ENCODE measurements at regions not wholly inside any gene's neighbourhood (a gene's known extent, or its start where the extent isn't known, plus 50 kb on each side); places are given as distances from the start of the nearest gene placed in this dataset.

DNA sequence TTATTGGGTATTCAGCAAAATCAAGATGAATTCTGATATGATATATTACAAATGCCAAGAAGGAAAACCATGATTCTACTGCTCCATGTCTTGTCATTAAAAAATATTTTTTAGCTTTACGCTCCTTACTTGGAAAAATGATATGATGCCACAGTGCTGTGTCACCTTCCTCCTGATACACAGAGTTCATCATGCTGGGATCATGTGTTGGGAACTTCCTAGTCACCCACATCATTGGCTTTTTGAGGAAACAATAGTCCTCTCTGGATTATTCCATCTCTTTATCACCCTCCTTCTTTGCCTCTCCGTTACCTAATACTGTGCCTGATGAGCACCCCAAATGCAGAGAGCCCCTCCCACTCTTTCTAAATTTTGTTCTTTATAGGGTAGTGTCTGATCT, 94.3 kb upstream of the PFN2 start:
- H3K79me2 ChIP-seq (ENCODE audit: control insufficient read depth, insufficient read depth, low read length): no peaks in the 10 kb centered on the region
- H3K4me2 ChIP-seq (ENCODE audit: control insufficient read depth, insufficient read depth): no peak overlapping the region
- 83% methylated on average over 2 of the region's 2 CpGs for WGBS (ENCODE audit: insufficient coverage, insufficient replicate concordance, low lambda C conversion rate, missing lambda C conversion rate)
- CTCF ChIA-PET: interaction anchor here (1.3 kb wide), 1 partner anchor 119 kb away, joined by 3 read pairs; no protein-coding TSS in a partner anchor
- intact Hi-C loops (cut with micrococcal nuclease; ENCODE audit: unreplicated experiment): no loop called here
- no peak overlapping the region for H3K4me3 ChIP-seq
- SMC1A ChIA-PET (ENCODE audit: uncharacterized antibody, unreplicated experiment): interaction anchor here (0.8 to 1.1 kb wide), 3 partner anchors 28 to 54 kb away, joined by 3 to 4 read pairs (median 3); no protein-coding TSS in a partner anchor
- BruUV-seq (replicated peaks): no TSS peak
- no peaks in the 10 kb centered on the region for H3K4me1 ChIP-seq (ENCODE audit: control insufficient read depth, insufficient read depth, low read length)
- no peaks in the 10 kb centered on the region; a peak in 1 of 4 replicates for H3K27me3 ChIP-seq (replicated peaks in 1 of 2; ENCODE audit: control insufficient read depth in 2 of 2, insufficient read depth in 2 of 2, low read length in 1 of 2)
- ATAC-seq (no peak), DNase-seq (ENCODE audit: low read depth, low spot score) (no peak), FAIRE-seq (no peak)
- in situ Hi-C loops (cut with MboI): no loop called here
- TF ChIP-seq HDAC2 (IDR thresholded peaks at IDR 0.05) (no peak), NR2F1 (conservative IDR thresholded peaks at IDR 0.05) (no peak), JUNB (IDR thresholded peaks at IDR 0.05) (no peak), CREB1 (IDR thresholded peaks at IDR 0.05; ENCODE audit: low read depth) (no peak), SUPT20H (IDR thresholded peaks at IDR 0.05; ENCODE audit: borderline replicate concordance, control insufficient read depth, low read depth, low read length) (no peak), EZH2 (IDR thresholded peaks at IDR 0.05; ENCODE audit: borderline replicate concordance, control insufficient read depth, low read depth, low read length) (no peak), CBFB (IDR thresholded peaks at IDR 0.05; ENCODE audit: low read depth) (no peak), BMI1 (IDR thresholded peaks at IDR 0.05; ENCODE audit: borderline replicate concordance) (no peak), STAT1 (conservative IDR thresholded peaks at IDR 0.05) (no peak), PAX8 (IDR thresholded peaks at IDR 0.05) (no peak), ATF7 (IDR thresholded peaks at IDR 0.05; ENCODE audit: low read depth) (no peak), POLR2AphosphoS5 (IDR thresholded peaks at IDR 0.05; ENCODE audit: low read length) (no peak), SMC3 (IDR thresholded peaks at IDR 0.05; ENCODE audit: borderline replicate concordance, low read length) (no peak), ZZZ3 (IDR thresholded peaks at IDR 0.05; ENCODE audit: control insufficient read depth, insufficient read length, low read depth) (no peak), IRF4 (IDR thresholded peaks at IDR 0.05; ENCODE audit: low read depth, low read length) (no peak)
- TF ChIP-seq, protein P1, sequence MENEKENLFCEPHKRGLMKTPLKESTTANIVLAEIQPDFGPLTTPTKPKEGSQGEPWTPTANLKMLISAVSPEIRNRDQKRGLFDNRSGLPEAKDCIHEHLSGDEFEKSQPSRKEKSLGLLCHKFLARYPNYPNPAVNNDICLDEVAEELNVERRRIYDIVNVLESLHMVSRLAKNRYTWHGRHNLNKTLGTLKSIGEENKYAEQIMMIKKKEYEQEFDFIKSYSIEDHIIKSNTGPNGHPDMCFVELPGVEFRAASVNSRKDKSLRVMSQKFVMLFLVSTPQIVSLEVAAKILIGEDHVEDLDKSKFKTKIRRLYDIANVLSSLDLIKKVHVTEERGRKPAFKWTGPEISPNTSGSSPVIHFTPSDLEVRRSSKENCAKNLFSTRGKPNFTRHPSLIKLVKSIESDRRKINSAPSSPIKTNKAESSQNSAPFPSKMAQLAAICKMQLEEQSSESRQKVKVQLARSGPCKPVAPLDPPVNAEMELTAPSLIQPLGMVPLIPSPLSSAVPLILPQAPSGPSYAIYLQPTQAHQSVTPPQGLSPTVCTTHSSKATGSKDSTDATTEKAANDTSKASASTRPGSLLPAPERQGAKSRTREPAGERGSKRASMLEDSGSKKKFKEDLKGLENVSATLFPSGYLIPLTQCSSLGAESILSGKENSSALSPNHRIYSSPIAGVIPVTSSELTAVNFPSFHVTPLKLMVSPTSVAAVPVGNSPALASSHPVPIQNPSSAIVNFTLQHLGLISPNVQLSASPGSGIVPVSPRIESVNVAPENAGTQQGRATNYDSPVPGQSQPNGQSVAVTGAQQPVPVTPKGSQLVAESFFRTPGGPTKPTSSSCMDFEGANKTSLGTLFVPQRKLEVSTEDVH (IDR thresholded peaks at IDR 0.05; ENCODE audit: low read depth, partially characterized antibody): no peak
- TF ChIP-seq, protein P2, sequence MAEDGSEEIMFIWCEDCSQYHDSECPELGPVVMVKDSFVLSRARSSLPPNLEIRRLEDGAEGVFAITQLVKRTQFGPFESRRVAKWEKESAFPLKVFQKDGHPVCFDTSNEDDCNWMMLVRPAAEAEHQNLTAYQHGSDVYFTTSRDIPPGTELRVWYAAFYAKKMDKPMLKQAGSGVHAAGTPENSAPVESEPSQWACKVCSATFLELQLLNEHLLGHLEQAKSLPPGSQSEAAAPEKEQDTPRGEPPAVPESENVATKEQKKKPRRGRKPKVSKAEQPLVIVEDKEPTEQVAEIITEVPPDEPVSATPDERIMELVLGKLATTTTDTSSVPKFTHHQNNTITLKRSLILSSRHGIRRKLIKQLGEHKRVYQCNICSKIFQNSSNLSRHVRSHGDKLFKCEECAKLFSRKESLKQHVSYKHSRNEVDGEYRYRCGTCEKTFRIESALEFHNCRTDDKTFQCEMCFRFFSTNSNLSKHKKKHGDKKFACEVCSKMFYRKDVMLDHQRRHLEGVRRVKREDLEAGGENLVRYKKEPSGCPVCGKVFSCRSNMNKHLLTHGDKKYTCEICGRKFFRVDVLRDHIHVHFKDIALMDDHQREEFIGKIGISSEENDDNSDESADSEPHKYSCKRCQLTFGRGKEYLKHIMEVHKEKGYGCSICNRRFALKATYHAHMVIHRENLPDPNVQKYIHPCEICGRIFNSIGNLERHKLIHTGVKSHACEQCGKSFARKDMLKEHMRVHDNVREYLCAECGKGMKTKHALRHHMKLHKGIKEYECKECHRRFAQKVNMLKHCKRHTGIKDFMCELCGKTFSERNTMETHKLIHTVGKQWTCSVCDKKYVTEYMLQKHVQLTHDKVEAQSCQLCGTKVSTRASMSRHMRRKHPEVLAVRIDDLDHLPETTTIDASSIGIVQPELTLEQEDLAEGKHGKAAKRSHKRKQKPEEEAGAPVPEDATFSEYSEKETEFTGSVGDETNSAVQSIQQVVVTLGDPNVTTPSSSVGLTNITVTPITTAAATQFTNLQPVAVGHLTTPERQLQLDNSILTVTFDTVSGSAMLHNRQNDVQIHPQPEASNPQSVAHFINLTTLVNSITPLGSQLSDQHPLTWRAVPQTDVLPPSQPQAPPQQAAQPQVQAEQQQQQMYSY (CRISPR knock-in tag; IDR thresholded peaks at IDR 0.05): no peak
- TF ChIP-seq, protein P3, sequence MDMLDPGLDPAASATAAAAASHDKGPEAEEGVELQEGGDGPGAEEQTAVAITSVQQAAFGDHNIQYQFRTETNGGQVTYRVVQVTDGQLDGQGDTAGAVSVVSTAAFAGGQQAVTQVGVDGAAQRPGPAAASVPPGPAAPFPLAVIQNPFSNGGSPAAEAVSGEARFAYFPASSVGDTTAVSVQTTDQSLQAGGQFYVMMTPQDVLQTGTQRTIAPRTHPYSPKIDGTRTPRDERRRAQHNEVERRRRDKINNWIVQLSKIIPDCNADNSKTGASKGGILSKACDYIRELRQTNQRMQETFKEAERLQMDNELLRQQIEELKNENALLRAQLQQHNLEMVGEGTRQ (IDR thresholded peaks at IDR 0.05; ENCODE audit: borderline replicate concordance, low read depth, low read length): no peak
- H2AFZ ChIP-seq (ENCODE audit: control insufficient read depth, low read depth, low read length): no peak overlapping the region
- no peaks in the 10 kb centered on the region for H3K36me3 ChIP-seq (ENCODE audit: control insufficient read depth in 2 of 2, insufficient read depth in 2 of 2, low read length in 1 of 2)
- no peak overlapping the region for H3K9ac ChIP-seq (ENCODE audit: control insufficient read depth, insufficient read depth, low read length)
- RAD21 ChIA-PET (ENCODE audit: unreplicated experiment): no interaction called here
- no peaks in the 10 kb centered on the region for H3K9me3 ChIP-seq (replicated peaks; ENCODE audit: control insufficient read depth, insufficient read depth, low read length)
- POLR2A ChIA-PET: no interaction called here
- no peak overlapping the region for H3K27ac ChIP-seq (ENCODE audit: control insufficient read depth, insufficient read depth)
- H4K20me1 ChIP-seq (ENCODE audit: control insufficient read depth, insufficient read depth): no peaks in the 10 kb centered on the region
